Heart left ventricle (tissue), 16 donors: ENCODE measurements at regions not wholly inside any gene's neighbourhood (a gene's known extent, or its start where the extent isn't known, plus 50 kb on each side); places are given as distances from the start of the nearest gene placed in this dataset.

Source experiments
- ATAC-seq, 4 donors: fragments of 200-7000 bp; cut with Tn5 transposase; one replicate each; pipeline ENCODE4 v1.9.1; 2020 to 2022; ENCODE audit warnings: moderate library complexity in 4 of 4, mild to moderate bottlenecking in 3 of 4, moderate number of reproducible peaks in 1 of 4
- DNase-seq, 5 donors: peaks; one replicate each; pipeline ENCODE4 v3.0.0-alpha.2; 2020
- H3K27ac ChIP-seq, 12 donors: fragments of 200-600 bp; sonication (generic) in 4 of 12; one replicate each; pipeline versions ENCODE4 v1.5.0 to v1.8.0; 2016 to 2022; ENCODE audit warnings: mild to moderate bottlenecking in 2 of 12
- H3K27me3 ChIP-seq, 9 donors: fragments of 200-600 bp; sonication (generic) in 2 of 9; one replicate each; pipeline versions ENCODE4 v1.5.1 to v1.8.0; 2016 to 2022; ENCODE audit warnings: mild to moderate bottlenecking in 3 of 9
- H3K36me3 ChIP-seq, 9 donors: fragments of 200-600 bp; sonication (generic) in 2 of 9; one replicate each; pipeline versions ENCODE4 v1.5.0 to v1.8.0; 2018 to 2022; ENCODE audit warnings: mild to moderate bottlenecking in 2 of 9
- H3K4me1 ChIP-seq, 12 donors: fragments of 200-600 bp; sonication (generic) in 4 of 12; one replicate each; pipeline versions ENCODE4 v1.5.0 to v1.8.0; 2016 to 2022; ENCODE audit warnings: mild to moderate bottlenecking in 3 of 12
- H3K4me3 ChIP-seq, 12 donors: fragments of 200-600 bp; sonication (generic) in 4 of 12; one replicate each; pipeline versions ENCODE4 v1.5.0 to v1.8.0; 2017 to 2022; ENCODE audit warnings: mild to moderate bottlenecking in 9 of 12, moderate library complexity in 4 of 12
- H3K9me3 ChIP-seq, 12 donors: fragments of 200-600 bp; sonication (generic) in 4 of 12; one replicate each; pipeline versions ENCODE4 v1.5.0 to v1.8.0; 2016 to 2022; ENCODE audit warnings: mild to moderate bottlenecking in 1 of 12
- CTCF ChIP-seq, 12 donors: fragments of 200-600 bp; sonication (generic) in 4 of 12; IDR thresholded peaks; one replicate each; pipeline versions ENCODE4 v1.5.0 to v1.8.0; 2018 to 2022; ENCODE audit warnings: antibody characterized with exemption in 12 of 12, mild to moderate bottlenecking in 5 of 12
- POLR2A ChIP-seq, 2 donors: fragments of 450-650 bp; IDR thresholded peaks; one replicate each; pipeline ENCODE4 v1.6.1; 2017; ENCODE audit warnings: antibody characterized with exemption in 2 of 2, mild to moderate bottlenecking in 2 of 2, moderate library complexity in 2 of 2
- WGBS, 4 donors: extraction: QIAGEN DNeasy Blood & Tissue Kit in 2 of 4; methylation state at CpG; one replicate each; pipeline versions ENCODE4 v1.1.5 to v1.1.7; 2013 to 2018; 5-methylcytosine and 5-hydroxymethylcytosine counted together
- intact Hi-C, 10 donors: fragments of 100-400 bp; cut with DNase I; formaldehyde crosslinking; loops; one replicate each; pipeline versions ENCODE4 v1.11.1 to v1.14.2; 2022
- donor health status: ischemic (EF 13 %, LVEDD 7.1; RV severe dilation, severe dysfunction).
- donor health status: healthy with polysubstance abuse.
- donor health status: DM: no; HTN: yes; CAD: no.
- donor health status: DM: no; HTN: no; CAD: no.
- donor health status: ischemic (EF 25% LVEDD 6.9; RV normal size, moderate dysfunction).
- donor health status: ischemic (EF 25% LVEDD 5.7; RV mildly dilated, moderate dysfunction).
- donor health status: healthy.
- donor health status: DM: yes; HTN: yes; CAD: no.
- donor health status: ischemic (EF 35%, LVEDD 5.7; RV mildly dilated, moderate dysfunction).
- donor health status: nonischemic (EF 11% LVEDD 7.7; RV severe dilation, severe dysfunction).
- donor health status: DM: yes; HTN: yes; CAD: no.
- donor health status: PGD.
- donor health status: ischemic (EF 29% LVEDD 5.4; RV normal size, mild dysfunction).
- donor health status: nonischemic (EF 23%, LVEDD 6.1; RV moderate dilation, normal function).

GRCh38 chr4:141849367-141849766, 213.0 kb downstream of the IL15 start:
- no peak for DNase-seq

GRCh38 chr4:141849778-141850177, 213.4 kb downstream of the IL15 start:
- DNase-seq, result no peak
- 32 to 55% (median 35%) methylated on average over 1 of the region's 1 CpG for WGBS, 4 donors
- TF ChIP-seq CTCF (IDR thresholded peaks at IDR 0.05), result no peak
- TF ChIP-seq POLR2A (IDR thresholded peaks at IDR 0.05), result no peak
- H3K9me3 ChIP-seq, result peaks cover 0 to 3% (median 0%) of the 10 kb centered on the region in 12 donors
- no peaks in the 10 kb centered on the region for H3K36me3 ChIP-seq
- H3K27me3 ChIP-seq, result no peaks in the 10 kb centered on the region
- H3K27ac ChIP-seq, result no peak overlapping the region
- ATAC-seq, result no peak
- no peak overlapping the region for H3K4me3 ChIP-seq
- intact Hi-C loops, result no loop called here
- no peaks in the 10 kb centered on the region for H3K4me1 ChIP-seq

More at GRCh38 chr4:141849367-141849766, 213.0 kb downstream of the IL15 start:
- Histone ChIP-seq H3K27ac (no peak overlapping the region), H3K9me3 (no peaks in the 10 kb centered on the region), H3K4me3 (no peak overlapping the region), H3K27me3 (no peaks in the 10 kb centered on the region), H3K36me3 (no peaks in the 10 kb centered on the region), H3K4me1 (no peaks in the 10 kb centered on the region)
- no peak for TF ChIP-seq POLR2A (IDR thresholded peaks at IDR 0.05)
- no peak for TF ChIP-seq CTCF (IDR thresholded peaks at IDR 0.05)
- no peak for ATAC-seq
- 54 to 69% (median 63%) methylated on average over 1 of the region's 1 CpG for WGBS, 4 donors
- intact Hi-C loops, result no loop called here

DNA sequence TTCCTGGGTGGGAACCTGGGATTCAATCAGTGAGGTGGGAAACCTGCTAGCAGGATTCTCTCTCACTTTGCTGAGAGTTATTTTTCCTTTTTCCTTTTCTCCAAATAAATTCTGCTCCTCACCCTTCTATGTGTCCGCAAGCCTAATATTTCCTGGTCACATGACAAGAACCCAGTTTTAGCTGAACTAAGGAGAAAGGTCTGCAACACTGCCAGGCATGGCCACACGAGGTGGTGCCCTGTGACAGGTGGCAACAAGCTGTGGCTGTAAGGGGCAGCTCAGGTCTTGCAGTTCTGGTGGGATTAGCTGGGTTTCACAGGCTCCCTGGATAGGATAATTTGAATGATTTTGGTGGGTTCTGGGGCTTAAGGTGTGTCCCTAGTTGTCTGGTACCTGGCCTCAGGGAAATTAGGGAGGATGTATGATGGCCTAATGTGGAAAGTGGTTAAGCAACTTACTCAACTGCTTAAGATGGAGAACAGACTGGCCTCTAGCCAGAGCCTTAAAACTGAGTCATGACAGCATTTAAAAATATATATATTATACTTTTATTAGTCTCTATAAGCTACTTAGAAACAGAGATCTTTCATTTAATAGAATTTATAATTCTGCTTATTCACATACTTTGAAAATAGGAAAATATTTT, 215.0 kb downstream of the IL15 start:
- Histone ChIP-seq H3K9me3 (peaks cover 0 to 14% (median 2%) of the 10 kb centered on the region in 12 donors), H3K27me3 (no peaks in the 10 kb centered on the region), H3K4me3 (no peak overlapping the region), H3K4me1 (no peaks in the 10 kb centered on the region), H3K27ac (no peak overlapping the region), H3K36me3 (no peaks in the 10 kb centered on the region)
- intact Hi-C loops, result no loop called here
- 69 to 83% (median 75%) methylated on average over 2 of the region's 2 CpGs for WGBS, 4 donors
- no peak for DNase-seq
- ATAC-seq, result no peak
- no peak for TF ChIP-seq CTCF (IDR thresholded peaks at IDR 0.05)
- TF ChIP-seq POLR2A (IDR thresholded peaks at IDR 0.05), result no peak

GRCh38 chr4:141853091-141853764, 216.8 kb downstream of the IL15 start:
- H3K9me3 ChIP-seq, result peaks cover 0 to 14% (median 2%) of the 10 kb centered on the region in 12 donors
- no peaks in the 10 kb centered on the region for H3K27me3 ChIP-seq
- intact Hi-C loops, result no loop called here
- no peak for DNase-seq
- H3K4me1 ChIP-seq, result no peaks in the 10 kb centered on the region
- no peak for ATAC-seq
- no peak overlapping the region for H3K27ac ChIP-seq
- H3K4me3 ChIP-seq, result no peak overlapping the region
- 83 to 87% (median 87%) methylated on average over 12 of the region's 12 CpGs for WGBS, 4 donors
- TF ChIP-seq POLR2A (IDR thresholded peaks at IDR 0.05) (no peak), CTCF (IDR thresholded peaks at IDR 0.05) (no peak)
- no peaks in the 10 kb centered on the region for H3K36me3 ChIP-seq
